ENCODE measurements at regions not wholly inside any gene's neighbourhood (a gene's known extent, or its start where the extent isn't known, plus 50 kb on each side); places are given as distances from the start of the nearest gene placed in this dataset.

DNA sequence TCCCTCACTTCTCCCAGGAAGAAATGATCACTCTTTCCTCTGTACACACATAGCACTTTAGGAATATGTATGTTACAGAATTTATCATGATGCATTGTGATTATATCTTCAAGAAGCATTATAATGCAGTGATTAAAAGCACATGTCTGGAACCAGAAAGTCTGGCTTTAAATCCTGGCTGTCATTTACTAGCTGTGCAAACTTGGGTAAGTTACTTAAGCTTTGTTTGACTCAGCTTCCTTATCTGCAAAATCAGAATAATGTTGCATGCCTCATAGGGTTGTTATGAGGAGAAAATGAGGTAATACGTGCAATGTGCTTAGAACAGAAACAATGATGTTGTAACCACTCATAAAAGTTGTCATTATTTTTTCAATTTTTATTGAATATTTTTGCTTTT, 156.3 kb upstream of the ZKSCAN2 start:
- FAIRE-seq (no peak), DNase-seq (ENCODE audit: low read depth in 1 of 2, low spot score in 1 of 2) (no peak), ATAC-seq (no peak)
- WGBS (ENCODE audit: missing lambda C conversion rate): 14% methylated on average over 1 of the region's 1 CpG
- H3K4me2 ChIP-seq: no peak overlapping the region
- ChIA-PET POLR2A (no interaction called here), CTCF (no interaction called here)
- no peaks in the 10 kb centered on the region for H3K4me1 ChIP-seq
- no peak overlapping the region for H3K27ac ChIP-seq
- no peaks in the 10 kb centered on the region for H3K9me3 ChIP-seq
- no peak overlapping the region for H3K4me3 ChIP-seq
- TF ChIP-seq HOXA7 (CRISPR knock-in tag; IDR thresholded peaks at IDR 0.05) (no peak), RAD21 (conservative IDR thresholded peaks at IDR 0.05 in 1 of 2, IDR thresholded peaks at IDR 0.05 in 1 of 2) (no peak)

DNA sequence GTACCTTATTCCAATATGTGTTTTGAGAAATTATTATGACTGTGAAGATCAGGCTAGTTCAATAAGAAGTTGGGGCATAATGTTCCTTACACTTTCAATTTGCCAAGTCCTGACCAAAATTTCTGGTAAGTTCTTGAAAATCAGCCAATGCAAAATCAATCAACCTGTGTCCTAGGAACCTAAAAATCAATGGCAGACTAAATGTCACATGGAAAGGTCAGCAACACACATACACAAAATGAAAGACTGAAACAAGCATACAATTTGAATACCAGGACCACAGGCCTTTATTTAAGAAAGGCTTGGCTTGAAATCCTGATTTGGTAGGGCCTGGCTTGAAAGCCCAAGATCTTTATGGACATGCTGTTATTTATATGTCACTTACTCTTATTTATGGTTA, 155.5 kb upstream of the ZKSCAN2 start:
- ChIA-PET POLR2A (no interaction called here), CTCF (no interaction called here)
- Histone ChIP-seq H3K4me1 (no peaks in the 10 kb centered on the region), H3K9me3 (no peaks in the 10 kb centered on the region), H3K27ac (no peak overlapping the region), H3K4me3 (no peak overlapping the region), H3K4me2 (no peak overlapping the region)
- no peak for ATAC-seq
- DNase-seq (ENCODE audit: low read depth in 1 of 2, low spot score in 1 of 2): no peak
- no peak for FAIRE-seq
- TF ChIP-seq ZFP36 (IDR thresholded peaks at IDR 0.05; ENCODE audit: borderline replicate concordance, partially characterized antibody) (no peak), RCOR1 (IDR thresholded peaks at IDR 0.05; ENCODE audit: low read depth, low read length) (no peak), MYC (IDR thresholded peaks at IDR 0.05; ENCODE audit: borderline replicate concordance, low read length) (no peak), BHLHE40 (IDR thresholded peaks at IDR 0.05; ENCODE audit: low read depth, low read length) (no peak)

DNA sequence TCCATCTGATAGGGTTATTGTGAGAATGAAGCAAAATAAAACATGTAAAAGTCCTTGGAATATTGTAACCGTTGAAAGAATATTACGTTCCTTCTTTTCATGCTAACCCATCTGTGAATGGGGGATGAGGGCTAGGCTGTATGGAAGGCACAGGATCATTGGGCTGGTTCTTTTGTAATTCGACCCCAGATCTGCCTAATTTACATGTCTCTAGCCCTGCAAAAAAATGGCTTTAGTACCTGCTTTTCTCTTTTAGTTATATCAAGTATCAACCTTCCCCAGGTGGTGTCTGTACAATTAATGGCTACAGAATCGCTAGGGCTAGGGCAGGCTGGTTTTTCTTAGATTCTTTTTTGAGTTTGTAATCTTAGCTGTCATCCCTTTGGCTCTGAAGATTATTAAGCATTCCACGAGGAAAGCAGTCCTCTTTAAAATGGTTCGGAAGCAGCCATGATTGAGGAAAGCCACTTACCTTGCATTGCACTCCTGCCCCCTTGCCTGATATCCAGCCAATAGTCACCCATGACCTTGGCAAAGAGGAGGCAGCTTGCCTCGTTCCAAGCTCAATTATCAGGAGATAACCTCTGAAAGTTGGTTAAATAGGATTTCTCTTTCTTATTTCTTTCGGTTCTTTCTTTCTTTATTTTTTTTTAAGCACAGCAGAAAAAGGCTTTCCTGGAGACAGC, 153.9 kb upstream of the ZKSCAN2 start:
- WGBS (ENCODE audit: missing lambda C conversion rate): 17% methylated on average over 8 of the region's 8 CpGs
- H3K27ac ChIP-seq: no peak overlapping the region
- FAIRE-seq (no peak), DNase-seq (ENCODE audit: low read depth in 1 of 2, low spot score in 1 of 2) (no peak), ATAC-seq (no peak)
- no peak overlapping the region for H3K4me2 ChIP-seq
- H3K4me3 ChIP-seq: no peak overlapping the region
- H3K9me3 ChIP-seq: no peaks in the 10 kb centered on the region
- POLR2A ChIA-PET: no interaction called here
- H3K4me1 ChIP-seq: no peaks in the 10 kb centered on the region
- TF ChIP-seq FOSL2 (IDR thresholded peaks at IDR 0.05): no peak
- TF ChIP-seq FOSL2 (CRISPR knock-in tag; IDR thresholded peaks at IDR 0.05): no peak
- TF ChIP-seq, protein P1, sequence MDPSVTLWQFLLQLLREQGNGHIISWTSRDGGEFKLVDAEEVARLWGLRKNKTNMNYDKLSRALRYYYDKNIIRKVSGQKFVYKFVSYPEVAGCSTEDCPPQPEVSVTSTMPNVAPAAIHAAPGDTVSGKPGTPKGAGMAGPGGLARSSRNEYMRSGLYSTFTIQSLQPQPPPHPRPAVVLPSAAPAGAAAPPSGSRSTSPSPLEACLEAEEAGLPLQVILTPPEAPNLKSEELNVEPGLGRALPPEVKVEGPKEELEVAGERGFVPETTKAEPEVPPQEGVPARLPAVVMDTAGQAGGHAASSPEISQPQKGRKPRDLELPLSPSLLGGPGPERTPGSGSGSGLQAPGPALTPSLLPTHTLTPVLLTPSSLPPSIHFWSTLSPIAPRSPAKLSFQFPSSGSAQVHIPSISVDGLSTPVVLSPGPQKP (IDR thresholded peaks at IDR 0.05; ENCODE audit: low read depth, low read length): no peak
- no peak for TF ChIP-seq CBX2 (IDR thresholded peaks at IDR 0.05; ENCODE audit: borderline replicate concordance, low read depth)
- CTCF ChIA-PET: no interaction called here

DNA sequence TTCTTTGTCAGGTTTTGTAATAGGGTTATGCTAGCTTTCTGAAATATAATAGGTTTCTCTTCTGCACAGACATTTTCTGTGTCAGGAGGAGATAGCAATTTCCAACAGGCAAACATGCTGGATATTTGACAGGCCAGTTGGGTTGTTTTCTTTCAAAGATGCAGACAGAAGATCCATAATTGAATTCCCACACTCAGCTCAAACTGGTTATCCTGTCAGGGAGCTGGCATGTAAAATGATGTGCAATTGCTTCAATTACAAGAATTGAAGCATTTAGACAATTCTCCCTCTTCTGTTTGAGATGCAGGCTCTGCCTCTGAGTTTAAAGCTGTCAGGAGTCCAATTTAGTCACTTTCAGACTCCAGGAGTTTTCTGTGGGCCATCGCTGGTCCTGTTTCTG, 146.2 kb upstream of the ZKSCAN2 start:
- FAIRE-seq (no peak), DNase-seq (ENCODE audit: low read depth in 1 of 2, low spot score in 1 of 2) (no peak), ATAC-seq (no peak)
- Histone ChIP-seq H3K9me3 (0 out of 3 replicates have a peak, but pooled peaks cover 2% of the 10 kb centered on the region), H3K27ac (no peak overlapping the region), H3K4me1 (no peaks in the 10 kb centered on the region), H3K4me2 (no peak overlapping the region), H3K4me3 (no peak overlapping the region)
- POLR2A ChIA-PET: no interaction called here
- CTCF ChIA-PET: no interaction called here
- WGBS (ENCODE audit: missing lambda C conversion rate): 0% methylated on average over 1 of the region's 1 CpG
- TF ChIP-seq RARB (CRISPR knock-in tag; IDR thresholded peaks at IDR 0.05) (no peak), PHF8 (IDR thresholded peaks at IDR 0.05; ENCODE audit: borderline replicate concordance, low read depth) (no peak), CHD4 (IDR thresholded peaks at IDR 0.05; ENCODE audit: borderline replicate concordance) (no peak), MAFK (IDR thresholded peaks at IDR 0.05; ENCODE audit: partially characterized antibody) (no peak), CBX2 (IDR thresholded peaks at IDR 0.05; ENCODE audit: borderline replicate concordance, low read depth) (no peak), SREBF2 (IDR thresholded peaks at IDR 0.05) (no peak), MYC (IDR thresholded peaks at IDR 0.05; ENCODE audit: borderline replicate concordance, low read length) (no peak), NFE2L2 (conservative IDR thresholded peaks at IDR 0.05; ENCODE audit: low read length) (no peak), NPAS2 (CRISPR knock-in tag; IDR thresholded peaks at IDR 0.05; ENCODE audit: borderline replicate concordance) (no peak), HOXB5 (CRISPR knock-in tag; IDR thresholded peaks at IDR 0.05) (no peak), FOSB (CRISPR knock-in tag; IDR thresholded peaks at IDR 0.05) (no peak)
- TF ChIP-seq, protein P2, sequence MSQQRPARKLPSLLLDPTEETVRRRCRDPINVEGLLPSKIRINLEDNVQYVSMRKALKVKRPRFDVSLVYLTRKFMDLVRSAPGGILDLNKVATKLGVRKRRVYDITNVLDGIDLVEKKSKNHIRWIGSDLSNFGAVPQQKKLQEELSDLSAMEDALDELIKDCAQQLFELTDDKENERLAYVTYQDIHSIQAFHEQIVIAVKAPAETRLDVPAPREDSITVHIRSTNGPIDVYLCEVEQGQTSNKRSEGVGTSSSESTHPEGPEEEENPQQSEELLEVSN (IDR thresholded peaks at IDR 0.05; ENCODE audit: borderline replicate concordance, low read depth): no peak
- TF ChIP-seq, protein P3, sequence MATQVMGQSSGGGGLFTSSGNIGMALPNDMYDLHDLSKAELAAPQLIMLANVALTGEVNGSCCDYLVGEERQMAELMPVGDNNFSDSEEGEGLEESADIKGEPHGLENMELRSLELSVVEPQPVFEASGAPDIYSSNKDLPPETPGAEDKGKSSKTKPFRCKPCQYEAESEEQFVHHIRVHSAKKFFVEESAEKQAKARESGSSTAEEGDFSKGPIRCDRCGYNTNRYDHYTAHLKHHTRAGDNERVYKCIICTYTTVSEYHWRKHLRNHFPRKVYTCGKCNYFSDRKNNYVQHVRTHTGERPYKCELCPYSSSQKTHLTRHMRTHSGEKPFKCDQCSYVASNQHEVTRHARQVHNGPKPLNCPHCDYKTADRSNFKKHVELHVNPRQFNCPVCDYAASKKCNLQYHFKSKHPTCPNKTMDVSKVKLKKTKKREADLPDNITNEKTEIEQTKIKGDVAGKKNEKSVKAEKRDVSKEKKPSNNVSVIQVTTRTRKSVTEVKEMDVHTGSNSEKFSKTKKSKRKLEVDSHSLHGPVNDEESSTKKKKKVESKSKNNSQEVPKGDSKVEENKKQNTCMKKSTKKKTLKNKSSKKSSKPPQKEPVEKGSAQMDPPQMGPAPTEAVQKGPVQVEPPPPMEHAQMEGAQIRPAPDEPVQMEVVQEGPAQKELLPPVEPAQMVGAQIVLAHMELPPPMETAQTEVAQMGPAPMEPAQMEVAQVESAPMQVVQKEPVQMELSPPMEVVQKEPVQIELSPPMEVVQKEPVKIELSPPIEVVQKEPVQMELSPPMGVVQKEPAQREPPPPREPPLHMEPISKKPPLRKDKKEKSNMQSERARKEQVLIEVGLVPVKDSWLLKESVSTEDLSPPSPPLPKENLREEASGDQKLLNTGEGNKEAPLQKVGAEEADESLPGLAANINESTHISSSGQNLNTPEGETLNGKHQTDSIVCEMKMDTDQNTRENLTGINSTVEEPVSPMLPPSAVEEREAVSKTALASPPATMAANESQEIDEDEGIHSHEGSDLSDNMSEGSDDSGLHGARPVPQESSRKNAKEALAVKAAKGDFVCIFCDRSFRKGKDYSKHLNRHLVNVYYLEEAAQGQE (IDR thresholded peaks at IDR 0.05): no peak
- TF ChIP-seq, protein P4, sequence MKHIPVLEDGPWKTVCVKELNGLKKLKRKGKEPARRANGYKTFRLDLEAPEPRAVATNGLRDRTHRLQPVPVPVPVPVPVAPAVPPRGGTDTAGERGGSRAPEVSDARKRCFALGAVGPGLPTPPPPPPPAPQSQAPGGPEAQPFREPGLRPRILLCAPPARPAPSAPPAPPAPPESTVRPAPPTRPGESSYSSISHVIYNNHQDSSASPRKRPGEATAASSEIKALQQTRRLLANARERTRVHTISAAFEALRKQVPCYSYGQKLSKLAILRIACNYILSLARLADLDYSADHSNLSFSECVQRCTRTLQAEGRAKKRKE (CRISPR knock-in tag; IDR thresholded peaks at IDR 0.05; ENCODE audit: low read depth): no peak
- TF ChIP-seq, protein P1 (IDR thresholded peaks at IDR 0.05; ENCODE audit: low read depth, low read length): no peak
